ENCODE measurements at regions not wholly inside any gene's neighbourhood (a gene's known extent, or its start where the extent isn't known, plus 50 kb on each side); places are given as distances from the start of the nearest gene placed in this dataset.

GRCh38 chr13:34294483-34295129 is 476.7 kb downstream of the RFC3 start:
- H3K4me3 ChIP-seq (ENCODE audit: low read depth, low read length): no peak overlapping the region
- POLR2A ChIA-PET: interaction anchor here (0.7 kb wide), 1 partner anchor 274 kb away, joined by 4 read pairs; no protein-coding TSS in a partner anchor
- CTCF ChIA-PET: interaction anchor here (0.5 kb wide), 1 partner anchor 203 kb away, joined by 3 read pairs; no protein-coding TSS in a partner anchor

GRCh38 chr13:34300559-34300958 is 482.6 kb downstream of the RFC3 start:
- no peak for TF ChIP-seq ZNF623 (tag by site-specific recombination; IDR thresholded peaks at IDR 0.05)
- no peak for TF ChIP-seq EGR2 (tag by site-specific recombination; IDR thresholded peaks at IDR 0.05; ENCODE audit: low read depth)
- H3K27ac ChIP-seq (ENCODE audit: extremely low read depth, low read depth, low read length): no peak overlapping the region
- no peaks in the 10 kb centered on the region for H3K36me3 ChIP-seq (ENCODE audit: control insufficient read depth in 2 of 2, insufficient read depth in 1 of 2, low read length in 2 of 2)
- no peak overlapping the region for H3K4me3 ChIP-seq (ENCODE audit: low read depth, low read length)
- POLR2A ChIA-PET: no interaction called here
- H3K9me3 ChIP-seq (ENCODE audit: control insufficient read depth, insufficient read depth, low read depth, low read length): no peaks in the 10 kb centered on the region
- CTCF ChIA-PET: no interaction called here
- H3K4me1 ChIP-seq (ENCODE audit: control insufficient read depth, insufficient read depth, low read length): no peaks in the 10 kb centered on the region

More at GRCh38 chr13:34294483-34295129, 476.7 kb downstream of the RFC3 start:
- Histone ChIP-seq H3K36me3 (ENCODE audit: control insufficient read depth in 2 of 2, insufficient read depth in 1 of 2, low read length in 2 of 2) (no peaks in the 10 kb centered on the region), H3K9me3 (ENCODE audit: control insufficient read depth, insufficient read depth, low read depth, low read length) (no peaks in the 10 kb centered on the region), H3K27ac (ENCODE audit: extremely low read depth, low read depth, low read length) (no peak overlapping the region), H3K4me1 (ENCODE audit: control insufficient read depth, insufficient read depth, low read length) (no peaks in the 10 kb centered on the region)
- TF ChIP-seq ZNF121 (tag by site-specific recombination; IDR thresholded peaks at IDR 0.05) (no peak), ZNF354C (tag by site-specific recombination; IDR thresholded peaks at IDR 0.05; ENCODE audit: borderline replicate concordance, low read depth) (no peak), ZNF449 (tag by site-specific recombination; IDR thresholded peaks at IDR 0.05) (no peak), ZBTB44 (tag by site-specific recombination; IDR thresholded peaks at IDR 0.05) (no peak), ZNF549 (tag by site-specific recombination; IDR thresholded peaks at IDR 0.05) (no peak), ZNF792 (tag by site-specific recombination; IDR thresholded peaks at IDR 0.05) (no peak), ZNF677 (tag by site-specific recombination; IDR thresholded peaks at IDR 0.05) (no peak), ZNF394 (tag by site-specific recombination; IDR thresholded peaks at IDR 0.05; ENCODE audit: borderline replicate concordance) (no peak), MZF1 (tag by site-specific recombination; IDR thresholded peaks at IDR 0.05; ENCODE audit: borderline replicate concordance) (no peak), ZNF221 (tag by site-specific recombination; IDR thresholded peaks at IDR 0.05; ENCODE audit: borderline replicate concordance) (no peak)

GRCh38 chr13:34302596-34302995 is 484.6 kb downstream of the RFC3 start:
- H3K4me1 ChIP-seq (ENCODE audit: control insufficient read depth, insufficient read depth, low read length): no peaks in the 10 kb centered on the region
- H3K4me3 ChIP-seq (ENCODE audit: low read depth, low read length): no peak overlapping the region
- CTCF ChIA-PET: no interaction called here
- H3K27ac ChIP-seq (ENCODE audit: extremely low read depth, low read depth, low read length): no peak overlapping the region
- POLR2A ChIA-PET: no interaction called here
- H3K9me3 ChIP-seq (ENCODE audit: control insufficient read depth, insufficient read depth, low read depth, low read length): no peaks in the 10 kb centered on the region
- no peak for TF ChIP-seq ZNF266 (tag by site-specific recombination; IDR thresholded peaks at IDR 0.05; ENCODE audit: low read depth)
- TF ChIP-seq ZBTB7A (tag by site-specific recombination; IDR thresholded peaks at IDR 0.05; ENCODE audit: low read depth): no peak
- TF ChIP-seq ZSCAN18 (tag by site-specific recombination; IDR thresholded peaks at IDR 0.05): no peak
- no peak for TF ChIP-seq ZNF146 (tag by site-specific recombination; IDR thresholded peaks at IDR 0.05)
- H3K36me3 ChIP-seq (ENCODE audit: control insufficient read depth in 2 of 2, insufficient read depth in 1 of 2, low read length in 2 of 2): no peaks in the 10 kb centered on the region
